Liver (tissue), 8 donors: ENCODE measurements at regions not wholly inside any gene's neighbourhood (a gene's known extent, or its start where the extent isn't known, plus 50 kb on each side); places are given as distances from the start of the nearest gene placed in this dataset.

ENCODE experiments used
- DNase-seq: peaks from one replicate; pipeline ENCODE4 v3.0.0-alpha.2; 2017; ENCODE audit warnings: low spot score
- H3K27ac ChIP-seq, 2 donors: one replicate each; pipeline ENCODE4 v1.7.0; 2013; ENCODE audit warnings: inconsistent platforms in 2 of 2, low read length in 2 of 2, control low read depth in 1 of 2, low read depth in 1 of 2, mild to moderate bottlenecking in 1 of 2
- H3K27me3 ChIP-seq, 4 donors: one replicate each; pipeline versions ENCODE4 v1.6.1 to v1.7.0; 2013; ENCODE audit warnings: low read length in 3 of 4, inconsistent platforms in 1 of 4, mild to moderate bottlenecking in 1 of 4, moderate library complexity in 1 of 4; ENCODE audit not compliant: control insufficient read depth in 4 of 4, insufficient read depth in 4 of 4
- H3K36me3 ChIP-seq, 4 donors: one replicate each; pipeline versions ENCODE4 v1.6.1 to v1.7.0; 2013; ENCODE audit warnings: low read length in 3 of 4, mild to moderate bottlenecking in 3 of 4, low read depth in 1 of 4, moderate library complexity in 1 of 4; ENCODE audit not compliant: control insufficient read depth in 4 of 4, insufficient read depth in 3 of 4
- H3K4me1 ChIP-seq, 4 donors: one replicate each; pipeline versions ENCODE4 v1.6.1 to v1.7.0; 2013; ENCODE audit warnings: low read length in 3 of 4, mild to moderate bottlenecking in 3 of 4, moderate library complexity in 1 of 4; ENCODE audit not compliant: control insufficient read depth in 4 of 4, insufficient read depth in 4 of 4
- H3K4me3 ChIP-seq, 3 donors: one replicate each; pipeline versions ENCODE4 v1.6.1 to v1.7.0; 2013; ENCODE audit warnings: low read length in 3 of 3, control low read depth in 1 of 3, low read depth in 1 of 3, mild to moderate bottlenecking in 1 of 3
- H3K9ac ChIP-seq, 2 donors: one replicate each; pipeline ENCODE4 v1.7.0; 2013; ENCODE audit warnings: low read length in 2 of 2, mild to moderate bottlenecking in 2 of 2, moderate library complexity in 2 of 2, control low read depth in 1 of 2, low read depth in 1 of 2
- H3K9me3 ChIP-seq, 4 donors: one replicate each; pipeline versions ENCODE4 v1.6.1 to v1.7.0; 2013; ENCODE audit warnings: low read length in 3 of 4; ENCODE audit not compliant: control insufficient read depth in 4 of 4
- ATF3 ChIP-seq: IDR thresholded peaks from 2 replicates; pipeline ENCODE4 v1.6.1; 2016; ENCODE audit warnings: antibody characterized with exemption
- CTCF ChIP-seq: fragments of 150-350 bp; IDR thresholded peaks from 2 replicates; pipeline ENCODE4 v1.5.1; 2017; ENCODE audit warnings: improper control_type of control experiment, low read depth, low read length; ENCODE audit not compliant: missing input control
- EGR1 ChIP-seq, 2 donors: IDR thresholded peaks; 2 replicates each; pipeline ENCODE4 v1.6.1; 2016 to 2018; ENCODE audit warnings: antibody characterized with exemption in 2 of 2, low read depth in 2 of 2
- FOXA1 ChIP-seq: IDR thresholded peaks from 2 replicates; pipeline ENCODE4 v1.6.1; 2016; ENCODE audit warnings: antibody characterized with exemption
- FOXA2 ChIP-seq: IDR thresholded peaks from 2 replicates; pipeline ENCODE4 v1.6.1; 2016; ENCODE audit warnings: antibody characterized with exemption
- HNF4A ChIP-seq, 2 donors: conservative IDR thresholded peaks; 2 replicates each; pipeline ENCODE4 v1.6.1; 2016; ENCODE audit warnings: antibody characterized with exemption in 2 of 2, mild to moderate bottlenecking in 2 of 2
- HNF4G ChIP-seq: IDR thresholded peaks from 2 replicates; pipeline ENCODE4 v1.6.1; 2016; ENCODE audit warnings: antibody characterized with exemption
- MAX ChIP-seq: IDR thresholded peaks from 2 replicates; pipeline ENCODE4 v1.6.1; 2016; ENCODE audit warnings: antibody characterized with exemption
- NR2F2 ChIP-seq: IDR thresholded peaks from 2 replicates; pipeline ENCODE4 v1.6.1; 2016; ENCODE audit warnings: antibody characterized with exemption
- REST ChIP-seq: IDR thresholded peaks from 2 replicates; pipeline ENCODE4 v1.6.1; 2016; ENCODE audit warnings: antibody characterized with exemption, mild to moderate bottlenecking
- RXRA ChIP-seq, 2 donors: IDR thresholded peaks; 2 replicates each; pipeline ENCODE4 v1.6.1; 2017 to 2018; ENCODE audit warnings: antibody characterized with exemption in 2 of 2, mild to moderate bottlenecking in 1 of 2
- SP1 ChIP-seq: IDR thresholded peaks from 2 replicates; pipeline ENCODE4 v1.6.1; 2018; ENCODE audit warnings: antibody characterized with exemption, mild to moderate bottlenecking
- TAF1 ChIP-seq: conservative IDR thresholded peaks from 2 replicates; pipeline ENCODE4 v1.6.1; 2016; ENCODE audit warnings: antibody characterized with exemption, mild to moderate bottlenecking
- YY1 ChIP-seq: IDR thresholded peaks from 2 replicates; pipeline ENCODE4 v1.6.1; 2016; ENCODE audit warnings: antibody characterized with exemption, mild to moderate bottlenecking
- ZBTB33 ChIP-seq: IDR thresholded peaks from 2 replicates; pipeline ENCODE4 v1.6.1; 2016; ENCODE audit warnings: antibody characterized with exemption
- WGBS: extraction: QIAGEN DNeasy Blood & Tissue Kit; methylation state at CpG from one replicate; pipeline ENCODE4 v1.1.7; 2013; 5-methylcytosine and 5-hydroxymethylcytosine counted together
- donor health status: healthy.
- donor health status: healthy.
- donor health status: healthy.
- donor health status: healthy.
- donor health status: healthy.

GRCh38 chr4:10342866-10343265, 114.4 kb downstream of the ZNF518B start:
- Histone ChIP-seq H3K27me3 (no peaks in the 10 kb centered on the region), H3K36me3 (no peaks in the 10 kb centered on the region), H3K4me1 (no peaks in the 10 kb centered on the region), H3K9ac (no peak overlapping the region), H3K27ac (no peak overlapping the region), H3K4me3 (no peak overlapping the region), H3K9me3 (no peaks in the 10 kb centered on the region)
- TF ChIP-seq ATF3 (no peak), CTCF (no peak)
- WGBS = 94% methylated on average over 2 of the region's 2 CpGs
- no peak for DNase-seq

- 88% methylated on average over 4 of the region's 4 CpGs for WGBS
- DNase-seq = no peak
- no peaks in the 10 kb centered on the region for H3K9me3 ChIP-seq
- no peak overlapping the region for H3K27ac ChIP-seq
- H3K4me1 ChIP-seq = no peaks in the 10 kb centered on the region
- no peak overlapping the region for H3K9ac ChIP-seq
- no peaks in the 10 kb centered on the region for H3K36me3 ChIP-seq
- TF ChIP-seq RXRA (IDR thresholded peaks at IDR 0.05) = no peak
- no peak for TF ChIP-seq HNF4G
- no peak for TF ChIP-seq REST
- no peak for TF ChIP-seq FOXA2
- no peak for TF ChIP-seq FOXA1
- TF ChIP-seq HNF4A (conservative IDR thresholded peaks at IDR 0.05) = no peak
- no peak for TF ChIP-seq NR2F2
- no peak for TF ChIP-seq MAX
- no peak for TF ChIP-seq TAF1
- no peak for TF ChIP-seq SP1
- TF ChIP-seq ZBTB33 = no peak
- no peak for TF ChIP-seq EGR1 (IDR thresholded peaks at IDR 0.05; ENCODE audit: low read depth in 2 of 2)
- TF ChIP-seq YY1 = no peak
- H3K27me3 ChIP-seq = no peaks in the 10 kb centered on the region
- H3K4me3 ChIP-seq = no peak overlapping the region
These were observed 120.8 kb downstream of the ZNF518B start for GRCh38 chr4:10336471-10336870.
